ENCODE measurements at regions not wholly inside any gene's neighbourhood (a gene's known extent, or its start where the extent isn't known, plus 50 kb on each side); places are given as distances from the start of the nearest gene placed in this dataset.

DNA sequence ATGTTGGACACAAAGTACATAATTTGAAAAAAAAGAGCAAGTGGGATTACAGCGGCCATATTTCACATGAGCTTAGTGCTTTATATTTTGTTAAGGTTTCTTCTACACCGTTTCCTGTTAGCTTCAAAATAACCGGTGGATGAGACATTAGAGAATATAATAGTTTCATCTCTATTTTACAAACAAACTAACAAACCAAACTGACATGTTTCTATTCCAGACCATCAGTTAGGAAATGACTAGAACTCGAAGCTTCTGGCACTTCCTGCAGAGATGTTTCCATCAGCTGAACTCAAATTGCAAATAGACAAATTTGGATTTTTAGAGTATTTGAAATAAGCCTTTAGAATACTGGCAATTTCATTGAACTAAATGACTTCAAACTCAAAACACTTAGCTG lies 86.5 kb downstream of the MTRR start:
- no peak for DNase-seq

DNA sequence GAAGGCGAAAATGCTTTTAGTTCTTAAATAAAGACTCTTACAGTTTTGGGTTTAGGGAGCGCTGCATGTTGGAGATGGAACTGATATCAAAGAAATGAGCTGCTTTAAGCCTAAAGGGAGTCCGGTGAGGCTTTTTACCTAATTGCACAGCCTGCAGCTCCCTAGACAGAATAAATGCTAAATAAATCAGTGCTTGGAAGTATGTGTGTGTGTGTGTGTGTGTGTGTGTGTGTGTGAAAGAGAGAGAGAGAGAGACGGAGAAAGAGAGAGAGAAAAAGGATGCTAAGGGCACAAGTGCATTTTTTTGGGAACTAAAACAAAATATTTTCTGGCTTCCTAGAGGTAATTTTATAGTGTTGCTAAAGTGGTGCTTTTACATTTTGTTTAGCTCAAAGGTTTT lies 88.4 kb downstream of the MTRR start:
- no peak for DNase-seq

DNA sequence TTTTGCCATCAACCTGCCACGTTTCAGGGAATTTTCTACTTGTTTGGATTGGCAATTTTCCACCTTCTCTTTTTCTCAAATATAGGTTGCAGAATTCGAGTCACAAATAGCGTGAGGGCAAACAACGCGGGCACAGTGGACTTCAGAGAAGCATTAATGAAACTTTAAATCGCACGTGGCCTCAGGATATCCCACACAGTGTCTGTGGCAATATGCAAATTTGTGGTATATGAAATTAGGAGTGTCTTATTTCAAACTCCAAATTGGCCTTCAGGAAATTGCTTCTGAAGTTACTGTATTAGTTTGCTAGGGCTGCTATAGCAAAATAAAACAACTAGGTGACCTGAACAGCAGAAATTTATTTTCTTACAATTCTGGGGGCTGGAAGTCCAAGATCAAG lies 91.2 kb downstream of the MTRR start:
- no peak for DNase-seq

DNA sequence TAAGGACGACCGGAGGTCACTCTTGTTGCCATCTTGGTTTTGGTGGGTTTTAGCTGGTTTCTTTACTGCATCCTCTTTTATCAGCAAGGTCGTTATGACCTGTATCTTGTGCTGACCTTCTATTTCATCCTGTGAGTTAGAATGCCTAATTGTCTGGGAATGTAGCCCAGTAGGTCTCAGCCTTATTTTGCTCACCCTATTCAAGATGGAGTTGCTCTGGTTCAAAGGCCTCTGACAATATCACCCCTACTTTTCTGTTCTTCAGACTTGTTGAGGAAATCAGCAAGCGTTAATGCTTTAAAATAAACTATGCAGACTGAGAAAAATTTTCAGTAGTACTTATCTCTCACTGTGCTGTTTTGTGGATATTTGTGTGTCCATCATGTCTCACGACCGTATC lies 92.6 kb downstream of the MTRR start:
- DNase-seq = no peak

DNA sequence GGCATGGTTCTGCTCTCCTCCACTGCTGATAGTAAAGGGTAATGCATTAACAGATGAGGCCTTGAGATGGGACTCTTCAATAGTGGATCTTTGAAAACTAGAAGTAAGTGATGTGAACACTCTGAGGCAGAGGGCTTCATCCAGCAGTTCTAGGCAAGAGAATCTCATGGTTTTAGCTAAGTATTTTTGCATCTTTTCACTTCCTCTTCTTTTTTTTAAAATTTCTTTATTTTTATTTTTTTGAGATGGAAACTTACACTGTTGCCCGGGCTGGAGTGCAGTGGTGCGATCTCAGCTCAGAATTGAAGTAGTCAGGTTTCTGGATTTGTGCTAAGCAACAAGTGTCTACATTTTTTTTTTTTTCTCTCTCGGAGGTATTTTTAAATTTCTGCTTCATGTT lies 101.9 kb downstream of the MTRR start:
- no peak for DNase-seq

DNA sequence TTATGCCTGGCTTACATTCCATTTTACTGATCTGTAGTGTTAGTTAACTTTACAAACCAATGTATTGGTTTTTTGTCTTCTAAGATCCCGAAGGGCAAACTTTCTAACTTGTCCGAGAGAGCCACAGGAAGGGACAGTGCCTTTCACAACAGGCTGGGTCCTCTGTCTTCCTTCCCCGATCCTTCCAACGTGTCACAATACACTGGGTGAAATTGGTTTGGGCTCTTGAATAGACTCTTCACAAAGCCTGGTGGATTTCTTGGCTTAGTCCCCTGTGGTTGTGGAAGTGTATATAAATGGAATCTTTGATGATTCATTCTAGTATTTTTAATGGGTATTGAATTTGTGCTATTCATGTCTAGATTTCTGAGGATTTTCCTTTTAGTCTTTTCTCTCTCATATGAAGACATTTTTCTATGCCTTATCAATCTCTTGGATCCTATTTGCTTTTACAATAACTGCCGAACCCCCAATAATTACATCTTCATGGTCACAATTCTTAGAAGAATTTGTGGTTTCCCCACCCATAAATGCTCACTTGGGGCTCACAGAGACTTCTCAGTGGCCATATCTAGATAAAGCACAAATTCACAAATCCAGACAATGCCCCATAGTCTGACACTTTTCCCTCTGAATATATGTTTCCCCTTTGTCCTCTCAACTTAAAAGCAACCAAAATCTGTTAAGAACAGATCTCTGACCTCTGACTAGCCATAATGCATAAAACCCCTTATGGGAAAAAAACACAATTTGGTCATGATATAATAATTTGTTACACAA lies 107.7 kb downstream of the MTRR start:
- no peak for DNase-seq

DNA sequence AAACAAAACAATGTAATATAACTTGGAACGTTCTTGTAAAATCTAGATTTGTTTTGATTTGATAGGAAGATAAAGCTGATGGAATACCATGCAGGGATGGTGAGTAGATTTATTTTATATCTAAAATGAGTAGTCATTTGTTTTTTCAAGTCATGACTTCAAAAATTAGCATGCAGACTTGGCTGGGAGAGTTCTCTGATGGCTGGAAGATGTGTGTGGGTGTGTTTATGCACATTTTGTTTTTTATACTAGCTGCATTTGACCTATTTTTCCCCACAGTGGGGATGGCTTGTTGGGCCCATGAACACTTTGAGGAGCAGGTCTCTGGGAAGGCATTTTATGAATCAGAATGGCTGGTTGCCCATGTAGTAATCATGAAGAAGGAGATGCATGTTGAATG lies 109.2 kb downstream of the MTRR start:
- no peak for DNase-seq

DNA sequence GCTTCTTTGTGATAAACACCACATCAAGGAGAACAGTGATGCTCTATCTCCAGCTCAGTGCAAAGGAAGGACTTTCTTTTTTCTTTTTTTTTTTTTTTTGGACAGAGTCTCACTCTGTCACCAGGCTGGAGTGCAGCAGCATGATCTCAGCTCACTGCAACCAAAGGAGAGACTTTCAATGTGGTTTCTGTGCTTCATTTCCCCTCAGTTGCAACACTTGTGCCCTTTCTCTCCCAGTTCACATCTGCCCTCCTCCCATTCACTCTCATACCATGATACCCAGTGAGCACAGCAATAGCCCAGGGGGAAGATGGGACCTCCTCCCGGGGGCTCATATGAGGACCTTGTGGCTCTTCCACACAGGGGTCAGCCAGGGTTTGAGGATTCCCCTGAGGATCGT lies 110.0 kb downstream of the MTRR start:
- DNase-seq = no peak

DNA sequence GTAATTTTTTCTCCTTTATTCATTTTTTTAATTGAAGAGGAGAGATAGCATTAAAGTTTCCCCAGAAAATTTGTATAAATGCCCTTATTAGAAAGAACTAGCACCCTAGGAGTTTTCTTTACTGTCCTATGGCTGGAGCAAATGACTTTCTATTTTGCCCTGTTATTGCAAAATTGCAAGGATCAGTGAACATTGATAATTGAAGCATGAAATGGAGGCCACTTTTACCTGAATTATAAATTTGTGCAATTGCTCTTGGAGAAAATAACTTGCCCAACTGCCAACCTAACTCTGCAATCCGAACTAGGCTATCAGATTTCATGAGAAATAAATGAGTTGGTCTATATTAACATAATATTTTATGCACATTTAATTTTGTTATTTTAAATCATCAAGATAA lies 111.9 kb downstream of the MTRR start:
- no peak for DNase-seq

DNA sequence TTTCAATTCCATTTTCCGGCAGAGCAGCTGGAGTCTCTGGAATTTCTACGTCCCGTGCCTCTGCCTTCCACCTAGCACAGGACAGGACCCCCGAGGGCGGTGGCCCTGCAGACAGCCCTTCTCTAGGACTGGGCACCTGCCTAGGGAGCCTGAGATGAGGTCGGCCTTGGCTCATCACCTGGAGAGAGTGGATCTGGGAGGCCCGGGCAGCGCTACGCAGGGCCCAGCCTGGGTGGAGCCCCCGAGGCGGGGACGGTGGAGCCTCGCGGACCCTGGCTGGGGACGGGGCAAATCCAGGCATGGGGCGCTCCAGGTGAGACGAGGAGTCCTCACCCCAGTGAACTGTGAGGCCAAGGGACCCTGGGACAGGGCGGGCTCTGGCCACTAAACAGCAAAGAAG lies 114.5 kb downstream of the MTRR start:
- DNase-seq = no peak

DNA sequence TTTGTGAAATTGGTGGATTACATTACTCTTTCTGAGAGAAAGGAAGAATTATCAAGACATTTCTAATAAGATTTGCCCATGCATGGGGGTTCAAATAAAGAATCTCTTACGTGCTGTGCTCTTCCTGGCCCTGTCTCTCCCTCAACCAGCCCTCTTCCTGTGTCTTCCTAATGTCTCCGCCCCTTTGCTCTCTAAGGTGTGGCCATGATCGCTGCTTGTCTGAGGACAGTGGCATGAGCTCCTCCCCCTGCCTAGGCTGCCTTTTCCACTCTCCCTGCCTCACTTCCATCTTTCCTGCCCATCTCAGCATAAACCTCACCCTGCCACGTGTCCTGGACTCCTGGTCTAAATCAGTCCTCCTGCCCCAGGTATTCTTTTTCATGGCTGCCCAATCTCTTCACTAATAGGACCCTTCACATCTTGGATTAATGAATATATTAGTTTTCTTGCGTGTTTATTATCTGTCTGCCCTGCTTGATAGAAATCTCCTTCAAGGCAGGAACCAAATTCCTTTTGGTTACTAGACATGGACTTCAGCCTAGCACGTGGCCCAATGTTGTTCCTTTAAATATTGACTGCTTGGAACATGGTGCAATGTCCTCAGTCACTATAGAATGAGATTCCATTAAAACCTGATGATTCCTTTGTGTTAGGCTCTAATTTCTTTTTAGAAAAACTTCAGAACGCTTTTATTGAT lies 122.3 kb downstream of the MTRR start:
- DNase-seq = no peak

DNA sequence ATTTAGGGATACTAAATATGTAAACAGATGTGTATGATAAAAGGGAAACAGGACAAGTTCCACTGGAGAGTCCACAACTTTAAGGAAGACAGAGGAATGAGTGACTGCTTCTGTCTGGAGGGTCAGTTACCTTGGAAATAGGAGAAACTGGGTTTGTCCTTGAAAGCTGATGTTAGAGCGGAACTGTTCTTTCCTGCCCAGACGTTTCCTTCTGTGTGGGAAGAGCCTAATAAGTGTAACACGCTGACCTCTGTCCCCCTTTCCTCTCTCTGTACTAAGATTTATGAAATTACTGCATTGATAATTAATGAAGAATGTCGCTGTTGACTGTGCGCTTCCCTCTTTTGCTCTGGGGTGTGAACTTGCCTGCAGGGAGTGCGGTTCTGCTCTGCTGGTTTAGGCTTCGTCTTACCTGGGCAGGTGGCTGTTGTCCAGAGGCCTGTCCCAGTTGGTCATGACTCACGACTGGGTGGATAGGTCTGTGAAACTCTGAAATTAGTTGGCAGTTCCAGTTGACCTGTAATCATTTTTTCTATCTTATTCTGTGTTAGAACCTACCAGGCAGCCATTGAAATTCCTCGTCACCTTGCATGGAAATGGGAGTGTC lies 126.8 kb downstream of the MTRR start:
- DNase-seq = no peak

DNA sequence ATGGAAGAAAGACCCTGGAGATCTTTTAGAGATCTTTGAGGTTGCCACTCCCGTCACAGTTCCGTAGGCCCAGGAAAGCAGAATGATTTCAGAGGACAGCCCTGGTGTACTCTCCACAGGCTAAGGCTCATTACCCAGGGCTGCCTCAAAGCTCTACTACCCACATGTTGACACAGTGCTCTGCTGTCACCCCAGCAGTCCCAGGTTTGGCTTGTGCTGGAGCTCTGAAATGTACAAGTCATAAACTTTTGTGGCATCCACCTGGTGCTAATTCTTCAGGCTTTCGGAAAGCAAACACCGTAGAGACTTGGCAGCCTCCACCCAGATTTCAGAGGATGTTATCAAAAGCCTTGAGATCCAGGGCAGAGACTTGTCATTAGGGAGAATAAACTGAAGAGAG lies 136.5 kb downstream of the MTRR start:
- no peak for DNase-seq

DNA sequence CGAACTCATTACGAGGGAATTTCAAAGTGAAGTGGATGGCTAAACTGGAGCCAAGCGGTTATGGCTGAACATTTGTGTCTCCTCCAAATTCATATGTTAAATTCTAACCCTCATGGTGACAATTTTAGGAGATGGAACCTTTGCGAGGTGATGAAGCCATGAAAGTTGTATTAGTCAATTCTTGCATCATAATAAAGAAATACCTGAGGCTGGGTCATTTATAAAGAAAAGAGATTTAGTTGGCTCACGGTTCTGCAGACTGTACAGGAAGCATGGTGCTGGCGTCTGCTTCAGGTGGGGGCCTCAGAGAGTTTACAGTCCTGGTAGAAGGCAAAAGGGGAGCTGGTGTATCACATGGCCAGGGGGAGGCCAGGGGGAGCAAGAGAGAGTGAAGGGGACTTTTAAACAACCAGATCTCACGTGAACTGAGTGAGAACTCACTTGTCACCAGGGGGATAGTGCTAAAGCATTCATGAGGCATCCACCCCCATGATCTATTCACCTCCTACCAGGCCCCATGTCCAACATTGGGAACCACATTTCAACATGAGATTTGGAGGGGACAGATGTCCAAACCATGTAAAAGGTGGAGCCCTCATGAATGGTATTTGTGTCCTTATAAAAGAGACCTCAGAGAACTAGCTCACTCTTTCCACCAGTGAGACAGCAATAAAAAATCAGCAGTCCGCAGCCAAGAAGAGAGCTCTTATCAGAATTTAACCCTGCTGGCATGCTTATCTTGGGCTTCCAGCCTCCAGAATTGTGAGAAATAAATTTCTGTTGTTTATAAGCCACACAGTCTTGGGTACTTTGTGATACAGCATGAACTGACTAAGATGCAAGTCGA lies 143.4 kb downstream of the MTRR start:
- no peak for DNase-seq

DNA sequence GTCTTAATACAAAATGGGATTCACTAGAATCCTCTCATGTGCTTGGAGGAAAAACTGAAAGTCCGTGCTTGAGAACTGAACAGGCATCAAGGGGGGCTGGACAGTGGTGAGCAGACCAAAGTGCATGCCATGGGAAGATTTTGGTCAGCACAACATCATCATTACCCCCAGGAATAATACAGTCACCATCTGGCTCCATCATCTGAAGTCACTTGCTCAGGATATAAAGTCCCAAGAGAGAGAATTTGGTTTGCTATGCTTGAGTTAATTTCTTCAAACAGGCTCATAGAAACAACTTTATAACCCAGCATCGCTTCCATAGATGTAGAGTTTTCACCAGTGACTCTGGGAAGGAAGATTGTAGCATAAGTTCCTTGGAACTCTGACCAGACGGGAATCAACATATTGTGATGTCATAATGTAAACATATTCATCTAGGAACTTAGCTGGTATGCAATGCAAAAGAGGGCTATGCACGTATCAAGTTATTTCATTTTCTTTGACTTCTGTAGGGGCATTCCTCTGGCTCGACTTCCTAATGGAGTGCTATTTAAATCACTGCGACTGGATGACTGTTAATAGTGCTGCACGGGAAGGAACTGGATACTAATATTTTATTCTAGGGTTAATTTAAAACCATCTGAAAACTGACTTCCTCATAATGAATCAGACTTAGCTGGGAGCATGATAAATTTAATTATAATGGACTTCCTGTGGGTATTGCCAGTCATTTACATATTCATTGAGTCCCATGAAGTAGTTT lies 145.2 kb downstream of the MTRR start:
- DNase-seq = no peak

DNA sequence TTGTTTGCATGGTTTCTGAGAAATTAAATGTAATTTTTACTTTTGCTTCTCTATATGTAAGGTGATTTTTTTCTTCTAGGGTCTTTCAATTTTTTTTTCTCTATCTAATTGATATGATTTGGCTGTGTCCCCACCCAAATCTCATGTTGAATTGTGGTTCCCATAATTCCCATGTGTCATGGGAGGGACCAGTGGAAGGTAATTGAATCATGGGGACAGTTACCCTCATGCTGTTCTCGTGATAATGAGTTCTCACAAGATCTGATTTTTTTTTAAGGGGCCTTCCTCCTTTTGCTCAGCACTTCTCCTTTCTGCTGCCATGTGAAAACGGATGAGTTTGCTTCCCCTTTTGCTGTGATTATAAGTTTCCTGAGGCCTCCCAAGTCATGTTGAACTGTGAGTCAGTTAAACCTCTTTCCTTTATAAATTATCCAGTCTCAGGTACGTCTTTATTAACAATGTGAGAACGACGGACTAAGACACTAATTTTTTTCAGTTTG lies 150.8 kb downstream of the MTRR start:
- peak; percentile 8 to 33 for DNase-seq

DNA sequence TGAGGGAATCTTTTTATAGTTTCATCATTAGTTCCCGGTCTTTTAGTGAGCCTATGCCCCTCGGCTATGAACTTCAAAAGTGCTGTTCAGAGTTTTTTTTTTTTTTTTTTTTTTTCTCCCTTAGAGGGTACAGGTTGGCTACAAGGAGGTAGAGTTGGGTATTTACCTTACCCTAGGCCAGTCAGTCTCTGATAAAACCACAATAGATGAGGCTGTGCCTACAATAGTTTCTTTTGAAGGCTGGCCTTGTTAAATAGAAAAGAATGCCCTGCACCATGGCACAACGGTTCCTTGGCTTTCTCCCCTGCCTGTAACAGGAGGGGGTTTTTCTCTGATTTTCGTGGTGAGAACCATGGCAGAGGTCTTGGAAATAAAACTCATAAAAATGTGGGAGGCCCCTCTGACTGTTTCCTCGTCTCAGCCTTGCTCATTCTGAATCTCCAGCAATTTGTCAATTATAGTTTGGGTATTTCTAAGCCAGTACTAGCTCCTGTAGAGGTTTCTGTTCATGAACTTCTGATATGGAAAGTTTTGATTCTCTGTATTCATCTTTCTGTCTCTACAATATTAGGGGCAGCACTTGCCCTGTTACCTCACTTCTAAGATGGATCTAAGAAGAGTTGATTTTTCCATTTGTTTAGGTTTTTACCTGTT lies 152.0 kb downstream of the MTRR start:
- DNase-seq = no peak

DNA sequence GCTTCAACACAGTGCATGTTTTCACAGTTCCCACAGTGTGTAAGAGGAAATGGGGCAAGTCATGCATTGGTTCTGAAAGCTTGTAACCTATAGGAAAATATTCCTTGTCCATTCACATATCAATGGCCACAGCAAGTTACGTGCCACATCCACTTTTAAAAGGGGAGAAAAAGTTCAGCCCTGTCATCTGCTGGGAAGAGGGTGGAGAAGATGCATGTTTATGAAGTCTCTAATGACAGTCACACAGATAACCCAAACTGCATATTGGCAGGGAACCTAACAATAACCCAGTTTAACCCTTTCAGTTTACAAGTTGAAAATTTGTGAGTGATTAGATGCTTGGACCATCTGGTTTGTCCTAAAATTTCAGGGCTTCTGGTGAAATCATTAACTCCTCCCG lies 159.3 kb downstream of the MTRR start:
- no peak for DNase-seq

DNA sequence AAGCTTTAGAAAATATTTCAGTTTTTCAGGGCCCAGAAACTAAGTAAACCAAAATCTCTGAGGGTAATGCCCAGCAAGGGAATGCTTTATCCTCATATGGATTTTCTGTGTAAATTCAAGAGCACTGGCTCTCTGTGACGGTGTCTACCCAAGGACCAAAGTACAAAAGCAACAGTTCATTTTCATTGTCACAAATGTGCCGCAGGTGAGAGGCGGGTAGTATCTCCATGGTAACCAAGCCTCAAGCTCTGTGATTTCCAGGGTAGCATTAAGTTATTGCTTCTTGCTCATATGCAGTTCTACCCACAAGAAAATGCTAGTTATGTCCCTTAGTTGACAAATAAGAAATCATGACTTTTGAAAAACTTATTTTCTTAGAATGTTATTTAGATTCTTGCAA lies 164.3 kb downstream of the MTRR start:
- DNase-seq = no peak

DNA sequence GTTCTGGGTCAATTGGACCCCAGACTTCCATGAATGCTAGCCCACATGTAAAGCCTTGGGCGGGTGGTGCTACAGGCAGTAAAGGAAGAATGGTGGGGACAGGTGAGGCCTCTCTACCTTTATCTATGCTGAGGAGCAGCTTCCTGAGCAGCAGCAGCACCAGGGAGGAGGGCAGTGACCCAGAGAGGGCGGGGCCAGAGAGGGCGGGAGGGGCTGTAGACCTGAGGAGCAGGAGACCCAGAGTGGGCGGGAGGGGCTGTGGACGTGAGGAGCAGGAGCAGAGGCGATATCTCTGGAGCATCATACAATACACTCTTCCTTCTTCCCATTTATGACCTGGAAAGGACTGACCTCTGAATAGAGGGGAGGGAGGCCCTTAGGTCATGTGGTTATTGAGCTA lies 165.9 kb downstream of the MTRR start:
- DNase-seq = no peak

DNA sequence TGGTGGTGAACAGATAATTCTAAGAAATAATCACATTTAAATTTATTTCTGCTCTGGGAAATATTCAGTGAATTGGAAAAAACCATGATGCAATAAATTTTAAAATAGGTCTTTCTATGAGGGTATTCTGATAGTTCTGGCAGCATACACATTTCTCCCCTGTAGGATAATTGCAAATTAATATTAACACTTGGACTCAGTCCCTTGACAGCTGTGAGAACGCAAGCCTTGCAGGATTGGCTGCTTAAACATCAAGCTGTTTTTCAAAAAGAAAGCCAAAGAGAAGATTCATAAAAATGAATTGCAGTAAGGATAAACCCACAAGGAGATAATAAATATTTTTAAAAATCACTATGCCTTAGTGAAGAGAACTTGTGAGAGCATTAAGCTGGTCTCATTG lies 180.0 kb downstream of the MTRR start:
- no peak for DNase-seq
